DMS 273 (cell line): ENCODE measurements at regions not wholly inside any gene's neighbourhood (a gene's known extent, or its start where the extent isn't known, plus 50 kb on each side); places are given as distances from the start of the nearest gene placed in this dataset.
"Not testable (repeated sequence)": the region's sequence is repeated elsewhere in the genome, so short reads cannot be mapped to it uniquely, and the experiment has no call there.

Source experiments
- DNase-seq: peaks from one replicate; lab custom pipeline; 2025; ENCODE audit not compliant: unreplicated experiment; lab: John Stamatoyannopoulos, UW

DNA sequence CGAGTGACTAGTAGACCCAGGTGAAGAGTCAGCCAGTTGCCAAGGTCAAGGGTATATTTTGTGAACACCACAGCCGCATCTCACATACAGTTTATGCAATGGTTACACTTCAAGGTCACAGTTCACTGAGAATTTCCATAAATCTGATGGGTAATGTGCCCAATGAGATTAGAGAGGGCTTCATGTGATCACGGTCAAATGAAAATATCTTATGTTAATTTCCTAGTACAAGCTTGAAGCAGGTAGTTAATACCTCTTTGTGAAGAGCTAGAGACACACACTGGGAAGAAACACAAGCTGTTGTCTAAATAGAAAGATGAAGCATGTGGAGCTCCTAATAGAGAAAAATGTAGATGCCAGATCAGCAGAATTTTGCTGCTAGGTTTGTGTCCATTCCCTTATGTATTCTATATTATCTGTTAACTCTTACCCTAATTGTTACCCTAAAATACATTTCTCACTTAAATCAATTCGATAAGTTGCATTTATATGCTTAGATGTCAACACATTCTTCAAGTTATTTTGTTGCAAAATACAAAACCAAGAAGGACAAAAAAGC, 136.0 kb downstream of the NR2F2 start:
- DNase-seq: no peak

DNA sequence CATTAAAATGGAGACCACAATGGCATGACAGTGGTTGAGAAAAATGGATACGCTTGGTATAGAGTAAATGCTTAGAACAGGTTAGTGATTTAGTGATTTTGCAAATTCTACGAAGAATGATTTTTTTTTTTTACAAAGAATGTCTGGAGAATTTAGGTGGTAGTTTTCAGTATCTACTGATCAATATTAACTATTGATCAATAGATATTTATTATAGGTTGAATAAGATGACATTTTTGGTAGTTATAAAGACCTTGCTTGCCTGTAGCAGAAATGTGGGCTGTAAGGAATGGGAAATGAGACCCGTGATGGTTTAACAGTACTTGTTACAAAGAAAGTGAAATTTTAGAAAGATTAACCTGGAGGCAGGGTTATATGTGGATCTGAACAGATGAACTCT, 137.5 kb downstream of the NR2F2 start:
- no peak for DNase-seq

DNA sequence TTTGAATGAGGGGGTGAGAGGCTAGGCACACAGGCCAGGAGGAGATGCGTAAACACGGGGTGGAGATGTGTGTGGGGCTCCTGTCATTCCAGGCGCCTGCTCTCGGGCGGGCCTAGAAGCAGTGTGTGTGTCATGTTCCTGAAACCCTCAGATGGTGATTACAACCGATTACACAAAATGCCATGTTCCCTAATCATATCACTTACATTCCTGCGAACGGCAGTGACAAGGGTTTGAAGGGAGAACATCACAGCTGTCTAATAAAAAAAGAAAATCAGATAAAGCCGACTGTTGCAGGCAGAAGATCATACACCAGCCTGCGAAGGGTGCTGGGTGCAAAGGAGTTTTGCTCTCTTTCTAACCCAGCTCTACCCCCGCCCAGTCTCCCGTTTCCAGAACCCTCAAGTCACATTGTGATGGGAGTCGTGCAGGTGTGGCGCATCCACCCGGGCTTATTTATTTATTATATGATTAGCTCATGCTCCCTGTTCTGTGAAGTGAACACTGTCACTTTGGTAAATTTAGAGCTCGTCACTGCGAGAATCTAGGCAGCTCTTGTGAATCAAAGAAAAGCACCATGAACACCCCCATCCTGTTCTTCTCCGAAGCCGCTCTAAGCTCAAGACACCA, 140.3 kb downstream of the NR2F2 start:
- DNase-seq: no peak

DNA sequence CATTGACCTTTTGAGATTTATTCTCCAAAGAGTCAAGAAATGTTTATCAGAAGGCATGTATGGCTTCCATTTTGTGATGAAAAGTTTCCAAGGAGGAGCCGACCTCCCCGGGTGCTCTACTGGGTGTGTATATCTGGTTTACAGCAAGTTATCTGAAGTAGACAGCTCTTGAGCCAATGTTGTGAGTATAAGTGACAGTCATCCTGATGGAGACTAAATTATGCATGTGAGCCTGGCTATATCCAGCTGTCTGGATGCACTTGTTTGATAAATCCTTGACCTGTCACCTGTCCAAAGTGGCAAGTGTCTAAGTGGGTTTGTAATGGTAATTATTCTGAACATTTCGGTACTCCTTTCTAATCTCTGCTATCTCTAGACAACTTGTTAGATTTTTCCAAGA, 142.2 kb downstream of the NR2F2 start:
- DNase-seq: no peak

DNA sequence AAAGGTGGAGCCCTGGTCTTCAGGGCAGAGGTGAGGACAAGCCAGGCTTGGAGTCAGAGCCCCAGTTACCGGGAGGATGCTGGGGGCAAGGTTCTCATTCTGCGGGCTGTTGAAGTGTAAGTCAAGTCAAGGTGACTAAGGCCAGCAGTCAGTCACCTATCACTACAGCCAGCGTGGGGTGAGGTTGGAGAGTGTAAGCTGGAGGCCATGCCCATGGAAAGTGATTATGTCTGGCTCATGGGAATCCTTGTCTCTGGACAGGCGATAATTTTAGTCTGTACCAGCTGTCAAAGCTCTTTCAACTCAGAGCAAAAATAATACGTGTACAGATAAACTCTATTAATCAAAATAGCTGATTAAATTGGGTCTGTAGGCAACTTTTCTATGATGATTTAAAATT, 143.1 kb downstream of the NR2F2 start:
- DNase-seq: no peak

DNA sequence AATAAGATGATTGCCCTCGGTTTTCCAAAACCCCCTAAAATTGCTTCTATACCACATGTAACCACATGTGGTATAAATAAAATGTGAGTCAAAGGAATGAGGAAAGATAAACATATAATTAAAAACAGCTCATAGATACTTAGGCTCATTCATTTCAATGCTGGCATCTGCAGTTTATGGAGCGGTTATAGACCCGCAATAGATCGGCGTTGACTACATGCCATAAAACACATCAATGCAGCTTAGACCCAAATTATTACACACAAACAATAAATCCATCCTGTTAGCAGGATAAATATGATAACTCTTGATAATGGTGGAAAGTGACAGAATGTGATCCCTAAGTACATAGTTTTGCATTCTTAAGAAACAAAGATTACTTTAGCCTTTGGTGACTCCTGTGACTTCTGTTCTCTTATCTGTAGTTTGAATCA, 143.7 kb downstream of the NR2F2 start:
- DNase-seq: no peak

DNA sequence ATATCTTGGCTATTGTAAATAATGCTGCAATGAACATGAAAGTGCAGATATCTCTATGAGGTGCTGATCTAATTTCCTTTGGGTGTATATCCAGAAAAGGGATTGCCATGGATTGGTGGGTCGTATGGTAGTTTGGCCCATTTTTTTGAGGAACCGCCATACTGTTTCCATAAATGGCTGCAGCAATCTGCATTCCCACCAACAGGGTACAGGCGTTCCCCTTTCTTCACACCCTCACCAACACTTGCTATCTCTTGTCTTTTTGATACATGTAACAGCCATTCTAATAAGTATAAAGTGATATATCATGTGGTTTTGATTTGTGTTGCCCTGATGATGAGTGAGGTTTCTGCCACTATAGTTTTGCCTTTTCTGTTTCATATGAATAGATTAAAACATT, 146.7 kb downstream of the NR2F2 start:
- DNase-seq: no peak

DNA sequence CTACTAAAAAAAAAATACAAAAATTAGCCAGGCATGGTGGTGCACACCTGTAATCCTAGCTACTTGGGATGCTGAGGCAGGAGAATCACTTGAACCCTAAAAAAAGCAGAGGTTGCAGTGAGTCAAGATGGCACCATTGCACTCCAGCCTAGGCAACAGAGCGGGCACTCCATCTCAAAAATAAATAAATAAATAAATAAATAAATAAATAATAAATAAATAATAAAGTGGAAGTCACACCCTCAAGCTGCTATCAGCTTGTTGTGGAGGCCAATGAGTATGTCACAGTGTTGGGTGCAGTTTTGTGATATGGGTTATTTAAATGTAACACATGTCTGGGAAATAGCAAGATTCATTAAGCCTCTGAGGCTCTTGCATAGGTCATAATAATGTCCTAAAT, 153.9 kb downstream of the NR2F2 start:
- DNase-seq: not testable (repeated sequence)

DNA sequence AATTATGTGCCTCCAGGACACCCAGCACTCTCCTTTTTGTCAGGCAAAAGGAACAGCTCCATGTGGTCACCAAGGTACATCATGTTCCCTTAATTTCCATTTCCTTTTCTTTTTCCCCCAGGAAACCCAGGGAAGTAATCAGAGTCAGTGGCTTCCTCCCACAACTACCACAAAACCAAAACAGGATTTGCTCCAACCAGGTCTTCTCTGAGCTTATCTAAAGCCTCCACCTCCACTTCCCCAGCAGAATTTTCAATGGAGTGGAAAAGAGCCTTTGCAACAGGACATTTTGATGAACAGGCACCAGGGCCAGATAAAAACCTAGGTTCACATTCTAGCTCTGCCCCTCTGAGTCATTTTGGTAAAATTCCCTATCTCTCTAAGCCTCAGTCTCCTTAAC, 154.3 kb downstream of the NR2F2 start:
- DNase-seq: no peak

DNA sequence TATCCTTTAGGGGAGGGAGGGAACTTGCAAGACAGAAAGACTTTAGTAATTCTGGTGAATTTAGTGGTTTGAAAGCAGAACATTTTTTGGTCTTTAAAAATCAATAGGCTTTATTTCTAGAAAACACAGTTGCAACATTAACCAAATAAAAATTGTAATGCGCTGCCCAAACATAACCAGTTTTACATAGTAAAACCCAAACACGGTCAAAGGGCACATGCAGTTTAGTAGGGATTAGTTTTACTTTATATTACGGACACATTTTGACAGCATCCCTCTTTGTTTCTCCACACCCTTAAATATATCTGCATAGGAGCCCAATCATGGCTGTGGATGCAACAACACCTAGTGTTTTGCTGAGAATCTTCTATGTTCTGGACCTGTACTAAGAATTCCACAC, 156.7 kb downstream of the NR2F2 start:
- no peak for DNase-seq

DNA sequence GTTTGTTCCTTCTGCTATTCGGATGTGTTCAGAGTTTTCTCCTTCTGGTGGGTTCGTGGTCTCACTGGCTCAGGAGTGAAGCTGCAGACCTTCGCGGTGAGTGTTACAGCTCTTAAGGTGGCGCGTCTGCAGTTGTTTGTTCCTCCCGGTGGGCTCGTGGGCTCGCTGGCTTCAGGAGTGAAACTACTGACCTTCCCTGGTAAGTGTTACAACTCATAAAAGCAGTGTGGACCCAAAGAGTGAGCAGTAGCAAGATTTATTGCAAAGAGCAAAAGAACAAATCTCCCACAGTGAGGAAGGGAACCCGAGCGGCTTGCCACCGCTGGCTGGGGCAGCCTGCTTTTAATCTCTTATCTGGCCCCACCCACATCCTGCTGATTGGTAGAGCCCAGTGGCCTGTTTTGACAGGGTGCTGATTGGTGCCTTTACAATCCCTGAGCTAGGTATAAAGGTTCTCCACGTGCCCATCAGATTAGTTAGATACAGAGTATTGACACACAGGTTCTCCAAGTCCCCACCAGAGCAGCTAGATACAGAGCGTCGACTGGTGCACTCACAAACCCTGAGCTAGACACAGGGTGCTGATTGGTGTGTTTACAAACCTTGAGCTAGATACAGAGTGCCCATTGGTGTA, 160.7 kb downstream of the NR2F2 start:
- not testable (repeated sequence) for DNase-seq

DNA sequence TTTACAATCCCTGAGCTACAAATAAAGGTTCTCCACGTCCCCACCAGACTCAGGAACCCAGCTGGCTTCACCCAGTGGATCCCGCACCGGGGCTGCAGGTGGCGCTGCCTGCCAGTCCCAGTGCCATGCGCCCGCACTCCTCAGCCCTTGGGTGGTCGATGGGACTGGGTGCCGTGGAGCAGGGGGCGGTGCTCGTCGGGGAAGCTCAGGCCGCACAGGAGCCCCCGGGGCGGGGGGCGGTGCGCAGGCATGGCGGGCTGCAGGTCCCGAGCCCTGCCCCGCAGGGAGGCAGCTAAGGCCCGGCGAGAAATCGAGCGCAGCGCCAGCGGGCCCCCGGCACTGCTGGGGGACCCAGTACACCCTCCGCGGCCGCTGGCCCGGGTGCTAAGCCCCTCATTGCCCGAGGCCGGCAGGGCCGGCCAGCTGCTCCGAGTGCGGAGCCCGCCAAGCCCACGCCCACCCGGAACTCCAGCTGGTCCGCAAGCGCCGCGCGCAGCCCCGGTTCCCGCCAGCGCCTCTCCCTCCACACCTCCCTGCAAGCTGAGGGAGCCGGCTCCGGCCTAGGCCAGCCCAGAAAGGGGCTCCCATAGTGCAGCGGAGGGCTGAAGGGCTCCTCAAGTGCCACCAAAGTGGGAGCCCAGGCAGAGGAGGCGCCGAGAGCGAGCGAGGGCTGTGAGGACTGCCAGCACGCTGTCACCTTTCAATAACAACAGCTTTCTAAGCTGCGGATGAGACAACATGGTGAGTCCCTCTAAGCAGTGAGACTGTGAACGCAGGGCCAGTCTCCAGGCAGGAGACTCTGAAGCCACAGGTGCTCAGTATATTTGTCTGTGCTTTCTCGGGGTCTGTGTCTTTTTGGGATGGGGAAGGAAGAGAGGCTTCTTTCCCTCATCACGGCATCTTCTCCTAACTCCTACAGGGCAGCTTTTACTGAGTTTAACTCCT, 161.5 kb downstream of the NR2F2 start:
- DNase-seq: not testable (repeated sequence)

DNA sequence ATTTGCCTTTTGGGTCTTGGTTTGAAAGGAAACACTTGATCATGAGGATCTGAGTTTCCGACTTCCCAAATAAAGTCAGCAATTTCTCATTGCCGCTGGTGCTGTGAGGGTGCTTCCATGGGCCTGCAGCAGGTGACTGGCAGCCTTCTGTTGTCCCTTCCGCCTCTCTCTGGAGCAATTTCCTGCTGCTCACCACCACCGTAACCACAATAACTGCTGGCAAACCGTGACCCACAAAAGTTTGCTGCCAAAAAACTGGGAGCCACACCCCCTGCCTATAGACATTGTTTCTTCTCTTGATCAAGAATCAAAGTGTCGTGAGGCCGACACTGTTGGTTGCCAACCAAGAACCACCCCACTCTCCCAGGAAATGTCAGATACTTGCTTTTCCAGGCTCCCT, 164.0 kb downstream of the NR2F2 start:
- DNase-seq: no peak

DNA sequence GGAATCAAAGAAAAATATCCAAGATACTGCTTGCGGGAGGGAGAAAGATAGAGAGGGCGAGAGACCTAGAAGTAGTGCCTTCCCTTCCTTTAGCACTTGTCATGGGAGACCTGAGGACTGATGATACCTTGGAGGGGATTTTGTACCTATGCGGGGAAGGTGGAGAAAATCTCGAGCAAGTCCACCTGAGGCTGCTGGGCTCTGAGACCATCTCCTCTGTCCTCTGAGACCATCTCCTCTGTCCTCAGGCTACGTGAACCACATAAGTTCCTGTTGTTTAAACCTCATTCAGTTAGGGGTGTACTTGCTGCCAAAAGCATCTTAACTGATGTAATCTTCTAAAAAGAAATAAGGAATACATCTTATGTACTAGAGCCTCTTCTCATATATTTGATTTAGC, 164.9 kb downstream of the NR2F2 start:
- DNase-seq: no peak

DNA sequence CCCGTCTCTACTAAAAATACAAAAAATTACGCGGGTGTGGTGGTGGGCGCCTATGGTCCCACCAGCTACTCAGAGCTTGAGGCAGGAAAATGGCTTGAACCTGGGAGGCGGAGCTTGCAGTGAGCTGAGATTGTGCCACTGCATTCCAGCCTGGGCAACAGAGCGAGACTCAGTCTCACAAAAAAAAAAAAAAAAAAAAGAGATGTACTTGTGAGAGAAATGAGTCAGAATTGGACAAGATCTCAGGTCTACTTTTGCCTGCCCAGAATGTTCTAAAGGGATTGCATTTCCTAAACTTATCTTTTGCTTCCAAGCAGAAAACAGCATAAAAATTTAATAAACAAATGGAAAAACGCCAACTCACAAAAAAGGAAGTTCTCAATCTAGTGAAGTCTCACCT, 167.5 kb downstream of the NR2F2 start:
- DNase-seq: no peak

DNA sequence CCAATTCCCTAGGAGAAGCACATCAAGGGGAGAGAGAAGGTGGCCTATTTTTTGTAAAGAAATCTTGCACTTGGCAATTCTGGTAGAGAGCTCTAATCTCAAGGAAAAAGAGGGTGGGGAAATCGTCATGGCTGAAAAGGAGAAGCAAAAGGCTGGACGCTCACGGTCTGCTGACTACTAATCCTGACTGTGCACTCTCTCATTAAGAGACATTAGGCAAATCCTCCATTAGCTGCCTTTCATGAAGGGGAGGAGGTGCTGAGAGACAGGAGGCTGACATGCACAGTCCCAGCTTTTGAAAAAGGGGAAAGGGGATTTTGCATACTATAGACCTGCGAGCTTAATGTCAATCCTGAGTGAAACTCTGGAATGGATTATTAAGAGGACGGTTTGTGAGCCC, 170.0 kb downstream of the NR2F2 start:
- no peak for DNase-seq

DNA sequence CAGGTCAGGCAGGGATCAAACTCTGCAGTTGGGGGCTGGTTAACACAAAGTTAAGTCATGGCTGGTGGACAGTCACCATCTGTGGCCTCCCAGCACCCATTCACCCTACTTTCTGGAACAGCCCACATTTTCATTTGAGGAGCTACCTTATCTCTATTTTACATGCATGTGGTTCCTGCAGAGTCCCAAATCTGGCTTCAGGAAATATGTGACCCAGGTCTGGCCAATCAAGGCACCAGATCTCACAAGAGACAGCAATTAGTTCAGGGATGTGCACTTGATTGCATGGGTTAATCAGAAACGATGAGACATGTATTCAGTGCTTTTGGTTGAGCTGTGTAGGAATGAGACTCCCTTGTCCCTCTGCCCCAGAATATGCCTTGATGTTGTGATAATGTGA, 170.9 kb downstream of the NR2F2 start:
- DNase-seq: no peak

DNA sequence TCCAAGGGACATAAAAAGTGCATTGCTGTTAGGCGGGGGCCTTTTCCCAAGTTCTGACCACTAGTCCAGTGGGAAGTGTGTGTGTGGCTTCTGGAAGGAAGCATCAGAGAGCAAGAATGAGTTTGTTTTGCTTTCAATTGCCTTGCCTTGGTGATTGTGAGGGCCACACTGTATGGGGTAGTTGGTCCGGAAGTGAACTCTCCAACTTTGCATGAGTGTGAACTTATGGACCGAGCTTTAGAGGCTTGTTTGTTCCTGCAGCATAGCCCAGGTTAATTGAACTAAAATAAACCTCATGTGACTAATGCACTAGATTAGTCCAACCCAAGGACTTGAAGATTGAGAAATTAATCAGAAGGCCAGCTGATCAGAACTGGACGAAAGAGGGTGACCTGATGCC, 171.7 kb downstream of the NR2F2 start:
- DNase-seq: no peak

DNA sequence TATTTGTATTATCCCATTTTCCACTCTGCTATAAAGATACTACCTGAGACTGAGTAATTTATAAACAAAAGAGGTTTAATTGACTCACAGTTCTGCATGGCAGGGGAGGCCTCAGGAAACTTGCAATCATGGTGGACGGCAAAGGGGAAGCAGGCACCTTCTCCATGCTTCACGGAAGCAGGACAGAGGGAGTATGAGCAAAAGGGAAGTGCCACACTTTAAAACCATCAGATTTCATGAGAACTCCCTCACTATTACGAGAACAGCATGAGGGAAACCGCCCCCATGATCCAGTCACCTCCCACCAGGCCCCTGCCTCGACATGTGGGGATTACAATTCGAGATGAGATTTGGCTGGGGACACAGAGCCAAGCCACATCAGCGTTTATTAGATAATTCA, 172.8 kb downstream of the NR2F2 start:
- no peak for DNase-seq

DNA sequence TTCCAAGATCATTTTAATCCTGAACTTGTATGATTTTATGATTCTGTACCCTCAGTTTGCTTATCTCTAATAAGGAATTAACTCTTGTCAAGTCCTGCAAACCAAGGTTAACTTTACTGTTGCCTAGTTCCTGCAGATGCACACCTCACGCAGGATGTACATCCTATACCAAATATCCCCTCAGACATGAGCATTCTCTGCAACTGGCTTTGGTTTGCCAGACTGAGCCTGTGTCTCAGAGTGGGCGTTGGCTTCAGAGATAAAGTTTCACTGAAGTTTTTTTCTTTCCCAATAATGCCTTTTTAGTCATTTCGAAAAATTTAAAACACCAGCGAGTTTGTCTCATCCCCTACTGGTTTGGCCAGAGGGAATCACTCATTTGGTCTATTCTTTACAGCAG, 173.9 kb downstream of the NR2F2 start:
- DNase-seq: no peak

DNA sequence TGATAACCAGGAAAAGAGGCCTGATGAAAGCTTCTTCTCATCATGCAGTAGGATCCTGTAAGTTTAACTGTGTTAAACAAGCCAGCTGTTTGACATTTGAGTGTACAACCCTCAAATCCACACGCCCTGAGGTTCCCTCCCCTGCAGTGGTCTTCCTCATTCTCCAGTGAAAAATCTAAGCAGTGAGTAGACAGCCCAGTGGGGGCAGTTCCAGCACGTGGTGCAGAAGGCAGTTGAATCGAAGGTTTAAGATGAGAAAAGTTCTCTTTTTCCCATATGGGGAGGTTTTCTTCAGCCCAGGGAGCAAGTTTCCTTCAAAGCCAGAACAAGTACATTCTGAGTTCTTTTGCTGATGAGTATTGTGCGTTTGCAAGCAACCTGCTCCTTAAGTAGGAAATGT, 174.5 kb downstream of the NR2F2 start:
- DNase-seq: no peak
